ENCODE measurements at regions not wholly inside any gene's neighbourhood (a gene's known extent, or its start where the extent isn't known, plus 50 kb on each side); places are given as distances from the start of the nearest gene placed in this dataset.

DNA sequence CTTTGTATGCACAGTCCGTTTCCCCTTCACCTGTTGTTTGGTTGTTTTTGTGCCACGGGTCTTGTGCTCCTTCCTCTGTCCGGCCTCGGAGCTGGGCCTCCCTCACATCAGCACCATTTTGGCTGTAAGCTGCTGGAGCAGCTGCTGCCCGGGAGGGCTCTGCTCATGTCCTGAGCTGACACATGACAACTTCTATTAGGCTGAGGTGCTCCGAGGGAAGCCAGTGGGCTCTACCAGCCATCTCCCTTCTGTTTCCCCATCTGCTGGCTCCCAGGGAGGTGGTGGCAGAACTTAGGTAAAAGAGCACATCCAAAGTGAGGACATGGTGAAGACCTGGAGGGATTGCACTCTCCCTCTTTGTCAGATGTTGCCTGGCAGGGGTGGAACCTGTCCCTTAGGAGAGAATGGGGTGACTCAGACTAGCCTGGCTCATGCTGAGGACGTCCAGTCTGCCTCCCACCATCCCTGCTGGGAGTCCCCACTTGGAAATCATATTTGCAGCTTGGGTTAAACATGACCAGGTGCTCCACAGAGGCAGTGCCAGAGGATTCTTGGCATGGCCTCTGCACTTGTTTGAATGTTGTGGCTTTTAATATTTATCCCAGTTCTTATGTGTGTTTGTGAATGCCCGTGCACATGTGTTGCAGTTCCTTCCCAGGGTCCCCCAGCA, 49.8 kb upstream of the TNP1 start:
- TF ChIP-seq, protein P1, sequence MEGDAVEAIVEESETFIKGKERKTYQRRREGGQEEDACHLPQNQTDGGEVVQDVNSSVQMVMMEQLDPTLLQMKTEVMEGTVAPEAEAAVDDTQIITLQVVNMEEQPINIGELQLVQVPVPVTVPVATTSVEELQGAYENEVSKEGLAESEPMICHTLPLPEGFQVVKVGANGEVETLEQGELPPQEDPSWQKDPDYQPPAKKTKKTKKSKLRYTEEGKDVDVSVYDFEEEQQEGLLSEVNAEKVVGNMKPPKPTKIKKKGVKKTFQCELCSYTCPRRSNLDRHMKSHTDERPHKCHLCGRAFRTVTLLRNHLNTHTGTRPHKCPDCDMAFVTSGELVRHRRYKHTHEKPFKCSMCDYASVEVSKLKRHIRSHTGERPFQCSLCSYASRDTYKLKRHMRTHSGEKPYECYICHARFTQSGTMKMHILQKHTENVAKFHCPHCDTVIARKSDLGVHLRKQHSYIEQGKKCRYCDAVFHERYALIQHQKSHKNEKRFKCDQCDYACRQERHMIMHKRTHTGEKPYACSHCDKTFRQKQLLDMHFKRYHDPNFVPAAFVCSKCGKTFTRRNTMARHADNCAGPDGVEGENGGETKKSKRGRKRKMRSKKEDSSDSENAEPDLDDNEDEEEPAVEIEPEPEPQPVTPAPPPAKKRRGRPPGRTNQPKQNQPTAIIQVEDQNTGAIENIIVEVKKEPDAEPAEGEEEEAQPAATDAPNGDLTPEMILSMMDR (conservative IDR thresholded peaks at IDR 0.05; ENCODE audit: low read depth in 2 of 2): no peak
- TF ChIP-seq POLR2AphosphoS5 (IDR thresholded peaks at IDR 0.05; ENCODE audit: low read depth) (no peak), EZH2 (IDR thresholded peaks at IDR 0.05; ENCODE audit: low read depth, unreplicated experiment) (no peak), CREB1 (CRISPR knock-in tag; IDR thresholded peaks at IDR 0.05; ENCODE audit: low read depth) (no peak)
